T-helper 2 cell treated with Interferon-gamma antibody and Interleukin-4, amounts not matched to agents 5 μg/mL and 100 μg/mL, for 36 hours (primary cell): ENCODE measurements at regions not wholly inside any gene's neighbourhood (a gene's known extent, or its start where the extent isn't known, plus 50 kb on each side); places are given as distances from the start of the nearest gene placed in this dataset.
"Not testable (repeated sequence)": the region's sequence is repeated elsewhere in the genome, so short reads cannot be mapped to it uniquely, and the experiment has no call there.

Source experiments
- DNase-seq: peaks from one replicate; pipeline ENCODE4 v3.0.0; 2021; ENCODE audit warnings: low spot score
- H3K27ac Mint-ChIP-seq: one replicate; pipeline ENCODE4 v1.8.0; 2021; ENCODE audit warnings: mild to moderate bottlenecking, mixed read lengths
- H3K27me3 Mint-ChIP-seq: one replicate; pipeline ENCODE4 v1.8.0; 2021; ENCODE audit warnings: low read depth, mixed read lengths
- H3K36me3 Mint-ChIP-seq: one replicate; pipeline ENCODE4 v1.8.0; 2021; ENCODE audit warnings: low read depth, mixed read lengths
- H3K4me1 Mint-ChIP-seq: one replicate; pipeline ENCODE4 v1.8.0; 2021; ENCODE audit warnings: low read depth, mixed read lengths
- H3K4me3 Mint-ChIP-seq: one replicate; pipeline ENCODE4 v1.8.0; 2022; ENCODE audit warnings: mild to moderate bottlenecking, moderate library complexity, mixed read lengths
- H3K9me3 Mint-ChIP-seq: one replicate; pipeline ENCODE4 v1.8.0; 2021; ENCODE audit warnings: mixed read lengths

DNA sequence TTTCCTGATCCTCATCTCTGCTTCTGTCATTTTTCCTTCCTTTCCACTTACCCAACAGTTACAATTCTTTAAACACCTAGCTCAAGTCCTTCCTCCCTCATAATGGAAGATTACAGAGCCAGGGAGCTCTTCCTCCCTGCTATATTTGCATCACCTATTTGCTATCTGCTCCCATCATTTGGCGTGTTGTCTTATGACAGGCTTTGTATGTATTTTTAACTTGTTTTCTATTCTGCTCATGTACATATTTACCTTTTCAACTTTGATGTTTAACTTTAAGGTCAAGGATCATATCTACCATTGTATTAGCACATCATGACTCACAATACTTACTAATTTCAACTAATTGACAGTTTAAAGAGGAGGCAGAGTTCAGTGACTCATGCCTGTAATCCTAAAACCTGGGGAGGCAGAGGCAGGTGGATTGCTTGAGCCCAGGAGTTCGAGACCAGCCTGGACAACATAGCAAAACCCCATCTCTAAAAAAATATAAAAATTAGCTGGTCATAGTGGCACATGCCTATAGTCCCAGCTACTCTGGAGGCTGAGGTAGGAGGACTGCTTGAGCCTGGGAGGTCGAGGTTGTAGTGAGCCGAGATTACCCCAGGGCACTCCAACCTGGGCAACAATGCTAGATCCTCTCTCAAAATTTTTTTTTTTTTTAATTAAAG lies 92.5 kb upstream of the FOXN2 start:
- Mint-ChIP-seq H3K36me3 (peaks cover 2% of the 10 kb centered on the region), H3K4me1 (no peaks in the 10 kb centered on the region), H3K27me3 (peaks cover 12% of the 10 kb centered on the region), H3K4me3 (no peak overlapping the region), H3K27ac (no peak overlapping the region), H3K9me3 (no peaks in the 10 kb centered on the region)
- DNase-seq, result no peak

DNA sequence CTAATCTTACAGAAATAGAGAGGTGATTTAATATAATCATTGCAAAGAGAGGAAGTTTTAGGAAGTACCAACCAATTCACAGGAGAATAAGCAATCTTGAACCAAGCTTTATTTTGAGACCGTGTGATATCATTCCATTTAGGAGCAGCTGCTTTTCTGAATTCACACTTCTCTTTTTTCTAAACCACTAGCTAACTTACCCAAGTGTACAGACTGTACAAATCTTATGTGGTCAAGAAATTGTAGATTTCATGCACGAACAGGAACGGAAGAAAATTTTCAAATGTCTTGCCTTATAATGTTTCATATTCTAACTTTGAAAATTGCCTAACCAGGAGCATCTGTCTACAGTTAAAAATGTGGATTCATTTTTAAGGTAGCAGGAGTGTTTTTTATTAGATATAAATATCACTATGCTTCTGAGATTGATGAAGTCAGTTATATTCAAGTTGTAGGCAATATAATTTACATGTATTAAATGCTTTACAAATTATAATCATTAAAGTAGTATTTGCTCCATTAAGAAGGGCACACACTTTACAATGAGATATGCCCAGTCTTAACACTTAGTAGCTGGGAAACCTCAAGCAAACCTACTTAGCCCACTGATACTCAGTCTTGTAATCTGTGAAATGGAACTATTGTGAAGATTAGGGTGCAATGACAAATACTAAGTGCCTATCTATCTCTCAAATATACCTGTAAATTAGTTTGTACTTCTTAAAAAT lies 86.7 kb upstream of the FOXN2 start:
- Mint-ChIP-seq H3K9me3 (no peaks in the 10 kb centered on the region), H3K27ac (no peak overlapping the region), H3K4me1 (no peaks in the 10 kb centered on the region), H3K4me3 (no peak overlapping the region), H3K27me3 (peaks cover 11% of the 10 kb centered on the region), H3K36me3 (no peaks in the 10 kb centered on the region)
- DNase-seq, result no peak

- H3K9me3 Mint-ChIP-seq, result peaks cover 4% of the 10 kb centered on the region
- DNase-seq, result no peak
- H3K4me3 Mint-ChIP-seq, result no peak overlapping the region
- peaks cover 2% of the 10 kb centered on the region for H3K36me3 Mint-ChIP-seq
- H3K27me3 Mint-ChIP-seq, result peaks cover 11% of the 10 kb centered on the region
- H3K4me1 Mint-ChIP-seq, result peaks cover 3% of the 10 kb centered on the region
- no peak overlapping the region for H3K27ac Mint-ChIP-seq
Observed at GRCh38 chr2:48228345-48228684, 86.2 kb upstream of the FOXN2 start.

DNA sequence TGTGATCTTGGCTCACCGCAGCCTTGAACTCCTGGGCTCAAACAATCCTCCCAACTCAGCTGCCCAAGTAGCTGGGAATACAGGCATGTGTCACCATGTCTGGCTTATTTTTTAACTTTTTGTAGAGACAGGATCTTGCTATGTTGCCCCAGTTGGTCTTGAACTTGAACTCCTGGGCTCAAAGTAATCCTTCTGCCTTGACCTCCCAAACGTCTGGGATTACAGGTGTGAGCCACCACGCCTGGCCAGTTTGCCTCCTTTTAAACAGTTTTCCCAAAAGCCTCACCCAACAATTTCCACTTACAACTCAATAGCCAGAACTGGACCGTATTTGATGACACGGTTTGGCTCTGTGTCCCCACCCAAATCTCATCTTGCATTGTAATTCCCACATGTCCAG lies 85.4 kb upstream of the FOXN2 start:
- Mint-ChIP-seq H3K27me3 (peaks cover 11% of the 10 kb centered on the region), H3K4me3 (no peak overlapping the region), H3K4me1 (peaks cover 3% of the 10 kb centered on the region), H3K27ac (no peak overlapping the region), H3K9me3 (peaks cover 4% of the 10 kb centered on the region), H3K36me3 (peaks cover 2% of the 10 kb centered on the region)
- DNase-seq, result no peak

GRCh38 chr2:48230834-48231233 lies 83.6 kb upstream of the FOXN2 start:
- DNase-seq, result no peak
- Mint-ChIP-seq H3K9me3 (peaks cover 4% of the 10 kb centered on the region), H3K27me3 (peaks cover 7% of the 10 kb centered on the region), H3K36me3 (peaks cover 2% of the 10 kb centered on the region), H3K4me1 (peaks cover 5% of the 10 kb centered on the region), H3K27ac (no peak overlapping the region), H3K4me3 (no peak overlapping the region)

- Mint-ChIP-seq H3K9me3 (peaks cover 4% of the 10 kb centered on the region), H3K36me3 (peaks cover 3% of the 10 kb centered on the region), H3K27me3 (peaks cover 3% of the 10 kb centered on the region), H3K4me1 (peaks cover 11% of the 10 kb centered on the region), H3K4me3 (no peak overlapping the region), H3K27ac (no peak overlapping the region)
- no peak for DNase-seq
Observed at GRCh38 chr2:48232351-48232750, 82.1 kb upstream of the FOXN2 start.

DNA sequence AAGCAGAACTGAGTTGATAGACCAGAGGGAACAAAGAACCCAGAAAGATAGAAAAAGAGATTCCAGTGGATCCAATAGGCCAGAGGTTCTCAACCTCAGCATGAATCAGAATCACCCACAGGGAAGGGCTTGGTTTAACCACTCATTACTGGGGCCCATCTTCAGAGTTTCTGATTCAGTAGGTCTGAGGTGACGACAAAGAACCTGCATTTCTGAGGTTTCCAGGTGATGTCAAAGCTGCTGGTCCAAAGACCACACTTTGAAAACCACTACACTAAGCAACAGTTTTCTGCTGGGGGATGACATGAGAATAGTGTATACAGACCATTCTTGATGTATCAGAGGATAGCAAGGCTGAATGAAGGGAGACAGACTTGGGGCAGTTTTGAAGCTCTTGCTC lies 81.5 kb upstream of the FOXN2 start:
- DNase-seq, result peak; percentile 17
- Mint-ChIP-seq H3K4me3 (no peak overlapping the region), H3K36me3 (peaks cover 4% of the 10 kb centered on the region), H3K4me1 (peaks cover 11% of the 10 kb centered on the region), H3K27me3 (no peaks in the 10 kb centered on the region), H3K27ac (peak overlapping the region; percentile 24), H3K9me3 (peaks cover 4% of the 10 kb centered on the region)

DNA sequence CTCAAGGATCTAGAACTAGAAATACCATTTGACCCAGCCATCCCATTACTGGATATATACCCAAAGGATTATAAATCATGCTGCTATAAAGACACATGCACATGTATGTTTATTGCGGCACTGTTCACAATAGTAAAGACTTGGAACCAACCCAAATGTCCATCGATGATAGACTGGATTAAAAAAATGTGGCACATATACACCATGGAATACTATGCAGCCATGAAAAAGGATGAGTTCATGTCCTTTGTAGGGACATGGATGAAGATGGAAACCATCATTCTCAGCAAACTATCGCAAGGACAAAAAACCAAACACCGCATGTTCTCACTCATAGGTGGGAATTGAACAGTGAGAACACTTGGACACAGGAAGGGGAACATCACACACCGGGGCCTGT lies 80.7 kb upstream of the FOXN2 start:
- H3K27ac Mint-ChIP-seq, H3K27me3 Mint-ChIP-seq, H3K9me3 Mint-ChIP-seq, H3K4me3 Mint-ChIP-seq, H3K36me3 Mint-ChIP-seq, DNase-seq: not testable (repeated sequence)
- H3K4me1 Mint-ChIP-seq, result peaks cover 11% of the 10 kb centered on the region

DNA sequence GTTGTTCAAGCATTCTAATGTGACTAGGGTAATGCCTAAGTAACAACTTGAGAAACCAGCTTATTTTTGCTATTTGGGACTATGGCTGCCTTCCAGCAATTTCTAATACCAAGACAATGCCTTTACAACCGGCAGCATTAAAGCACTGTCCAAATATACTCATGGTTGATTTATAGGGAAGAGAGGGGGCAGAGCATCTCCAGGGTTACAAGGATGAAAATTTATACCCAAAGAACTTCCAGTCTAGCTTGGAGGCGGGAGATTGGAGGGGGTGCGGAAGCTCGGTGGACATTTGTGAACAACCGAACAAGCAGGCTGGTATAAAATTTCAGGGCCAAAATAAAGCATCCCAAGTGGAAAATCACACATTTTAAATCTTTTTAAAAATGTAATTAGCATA lies 79.4 kb upstream of the FOXN2 start:
- H3K4me3 Mint-ChIP-seq, result no peak overlapping the region
- peaks cover 4% of the 10 kb centered on the region for H3K9me3 Mint-ChIP-seq
- H3K4me1 Mint-ChIP-seq, result peaks cover 11% of the 10 kb centered on the region
- DNase-seq, result no peak
- no peak overlapping the region for H3K27ac Mint-ChIP-seq
- no peaks in the 10 kb centered on the region for H3K27me3 Mint-ChIP-seq
- peaks cover 4% of the 10 kb centered on the region for H3K36me3 Mint-ChIP-seq

GRCh38 chr2:48238381-48238780 lies 76.1 kb upstream of the FOXN2 start:
- Mint-ChIP-seq H3K27me3 (no peaks in the 10 kb centered on the region), H3K27ac (no peak overlapping the region), H3K9me3 (no peaks in the 10 kb centered on the region), H3K4me3 (no peak overlapping the region), H3K36me3 (peaks cover 2% of the 10 kb centered on the region), H3K4me1 (peaks cover 15% of the 10 kb centered on the region)
- DNase-seq, result no peak

DNA sequence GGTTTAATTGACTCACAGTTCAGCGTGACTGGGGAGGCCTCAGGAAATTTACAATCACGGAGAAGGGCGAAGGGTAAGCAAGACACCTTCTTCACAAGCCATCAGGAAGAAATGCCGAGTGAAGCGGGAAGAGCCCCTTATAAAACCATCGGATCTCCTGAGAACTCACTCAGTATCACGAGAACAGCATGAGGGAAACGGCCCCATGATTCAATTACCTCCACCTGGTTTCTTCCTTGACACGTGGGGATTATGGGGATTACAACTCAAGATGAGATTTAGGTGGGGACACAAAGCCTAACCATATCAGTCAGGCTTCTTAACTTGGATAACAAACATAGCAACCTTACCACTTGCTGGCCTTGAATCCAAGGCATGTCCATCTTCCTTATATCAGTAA lies 73.6 kb upstream of the FOXN2 start:
- Mint-ChIP-seq H3K36me3 (peaks cover 2% of the 10 kb centered on the region), H3K27me3 (no peaks in the 10 kb centered on the region), H3K4me3 (no peak overlapping the region), H3K27ac (no peak overlapping the region), H3K9me3 (no peaks in the 10 kb centered on the region), H3K4me1 (peaks cover 12% of the 10 kb centered on the region)
- DNase-seq, result no peak

GRCh38 chr2:48247206-48247605 lies 67.3 kb upstream of the FOXN2 start:
- DNase-seq, result no peak
- Mint-ChIP-seq H3K4me3 (no peak overlapping the region), H3K27me3 (no peaks in the 10 kb centered on the region), H3K36me3 (no peaks in the 10 kb centered on the region), H3K9me3 (no peaks in the 10 kb centered on the region), H3K27ac (no peak overlapping the region), H3K4me1 (peaks cover 5% of the 10 kb centered on the region)

- H3K4me1 Mint-ChIP-seq, result peaks cover 5% of the 10 kb centered on the region
- H3K4me3 Mint-ChIP-seq, result no peak overlapping the region
- H3K27ac Mint-ChIP-seq, result no peak overlapping the region
- DNase-seq, result peak; percentile 22
- H3K9me3 Mint-ChIP-seq, result no peaks in the 10 kb centered on the region
- no peaks in the 10 kb centered on the region for H3K36me3 Mint-ChIP-seq
- H3K27me3 Mint-ChIP-seq, result no peaks in the 10 kb centered on the region
Observed at GRCh38 chr2:48248251-48248933, 66.1 kb upstream of the FOXN2 start.

DNA sequence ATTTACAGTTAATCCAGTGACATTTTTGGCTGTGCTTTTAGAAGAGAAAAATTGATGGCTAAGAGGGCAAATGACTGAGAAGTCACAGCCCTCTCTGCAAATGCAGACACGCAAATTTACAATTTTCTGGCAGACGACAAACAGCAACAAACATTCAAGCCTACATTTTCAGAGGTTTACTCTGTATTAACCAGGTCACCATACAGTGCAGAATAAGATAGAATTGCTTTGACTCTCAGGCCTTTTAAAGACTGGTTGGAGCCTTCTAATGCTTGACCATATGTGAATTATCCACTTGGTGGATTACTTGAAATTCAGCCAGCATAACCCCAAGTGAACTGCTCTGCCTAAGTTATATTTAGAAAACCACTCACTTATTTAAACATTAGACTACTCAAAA lies 65.5 kb upstream of the FOXN2 start:
- no peak for DNase-seq
- no peak overlapping the region for H3K27ac Mint-ChIP-seq
- H3K36me3 Mint-ChIP-seq, result no peaks in the 10 kb centered on the region
- peaks cover 5% of the 10 kb centered on the region for H3K4me1 Mint-ChIP-seq
- no peak overlapping the region for H3K4me3 Mint-ChIP-seq
- no peaks in the 10 kb centered on the region for H3K27me3 Mint-ChIP-seq
- H3K9me3 Mint-ChIP-seq, result no peaks in the 10 kb centered on the region
